NCI-H187 treated with DMSO at 0.1 percent for 48 hours (cell line): ENCODE measurements at regions not wholly inside any gene's neighbourhood (a gene's known extent, or its start where the extent isn't known, plus 50 kb on each side); places are given as distances from the start of the nearest gene placed in this dataset.

Experiments
- DNase-seq: peaks from one replicate; lab custom pipeline; 2025; lab: John Stamatoyannopoulos, UW

DNA sequence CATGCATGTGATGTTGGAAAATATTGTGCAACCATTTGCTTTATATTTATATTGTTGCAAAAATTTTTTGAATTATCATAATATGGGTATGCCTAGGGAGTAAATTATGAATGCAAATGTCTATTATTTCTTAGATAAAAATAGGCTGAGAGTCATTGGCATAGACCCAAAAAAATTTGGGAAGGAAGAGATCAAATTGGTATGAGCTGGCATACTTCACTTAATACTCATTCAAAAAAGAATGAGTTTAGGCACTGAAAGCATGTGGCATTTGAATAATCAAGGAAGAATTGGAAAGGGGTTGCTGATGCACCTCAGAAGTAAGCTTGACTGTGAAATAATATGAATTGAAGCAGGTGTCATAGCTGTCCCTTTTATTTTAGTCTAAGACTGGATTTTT lies 764.0 kb upstream of the DPPA4 start:
- DNase-seq, result no peak

DNA sequence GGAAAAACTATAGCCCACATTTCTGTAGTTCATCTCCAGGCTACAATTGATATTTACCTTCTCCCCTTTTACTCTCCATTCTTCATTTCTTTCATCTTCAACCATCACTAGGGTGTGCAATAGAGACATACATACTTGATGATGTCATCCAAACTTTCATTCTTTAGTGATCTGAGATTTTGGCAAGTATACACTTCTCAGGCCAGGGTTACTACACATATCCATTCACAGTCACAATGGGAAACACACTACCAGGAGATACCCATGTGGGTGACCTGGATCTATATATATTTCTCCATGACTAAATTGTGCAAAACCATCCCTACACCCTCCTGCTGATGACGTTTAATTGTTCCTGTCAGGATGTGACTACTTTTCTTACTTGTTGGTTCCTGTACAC lies 769.5 kb upstream of the DPPA4 start:
- DNase-seq, result no peak

DNA sequence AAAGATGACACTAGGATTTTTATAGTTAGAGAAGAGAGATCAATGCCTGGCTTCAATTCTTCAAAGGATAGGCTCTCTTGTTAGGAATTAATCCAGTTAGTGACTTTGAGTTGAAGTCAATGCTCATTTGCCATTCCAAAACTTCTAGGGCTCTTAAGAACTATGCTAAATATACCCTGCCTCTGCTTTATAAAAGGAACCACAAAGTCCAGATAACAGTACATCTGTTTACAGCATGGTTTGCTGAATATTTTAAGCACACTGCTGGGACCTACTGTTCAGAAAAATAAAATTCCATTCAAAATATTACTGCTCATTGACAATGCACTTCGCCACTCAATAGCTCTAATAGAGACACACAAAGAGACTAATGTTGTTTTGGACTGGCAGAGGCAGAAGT lies 786.6 kb upstream of the DPPA4 start:
- DNase-seq, result no peak

DNA sequence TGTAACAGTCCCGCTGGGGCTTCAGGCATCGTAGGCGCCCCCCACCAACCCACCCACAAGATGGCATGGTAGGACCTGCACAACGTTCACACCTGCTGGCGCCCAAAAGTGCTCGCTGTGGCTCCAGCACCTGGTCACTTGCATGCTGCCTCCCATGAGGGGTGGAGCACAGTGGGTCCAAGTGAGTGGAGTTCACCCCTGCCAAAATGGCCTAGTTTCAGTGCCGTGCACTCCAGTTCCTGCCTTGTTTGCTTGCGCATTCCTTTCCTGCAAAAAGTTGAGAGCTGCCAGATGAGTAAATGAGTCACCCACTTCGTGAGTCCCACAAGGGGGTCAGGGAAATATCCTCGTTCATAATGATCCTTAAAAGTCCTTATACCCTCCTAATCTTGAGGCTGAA lies 788.7 kb upstream of the DPPA4 start:
- DNase-seq, result no peak

DNA sequence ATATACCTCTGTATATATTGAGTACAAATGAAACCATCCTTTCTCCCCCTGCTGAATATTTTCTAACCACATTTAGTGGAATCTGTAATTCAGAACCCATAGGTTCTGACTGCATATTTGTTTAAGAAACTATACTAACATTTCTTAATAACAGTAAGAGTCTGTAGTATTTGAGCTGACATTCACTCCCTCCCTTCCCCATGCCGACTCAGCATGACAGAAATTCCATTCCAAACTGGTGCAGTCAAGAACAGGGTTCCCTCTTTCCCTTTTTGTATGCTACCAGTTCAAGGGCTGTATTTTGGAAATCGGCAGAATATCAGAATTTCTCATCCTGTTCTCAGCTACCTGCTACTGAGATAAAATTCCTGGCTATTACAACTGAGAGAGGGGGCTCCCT lies 796.6 kb upstream of the DPPA4 start:
- no peak for DNase-seq

DNA sequence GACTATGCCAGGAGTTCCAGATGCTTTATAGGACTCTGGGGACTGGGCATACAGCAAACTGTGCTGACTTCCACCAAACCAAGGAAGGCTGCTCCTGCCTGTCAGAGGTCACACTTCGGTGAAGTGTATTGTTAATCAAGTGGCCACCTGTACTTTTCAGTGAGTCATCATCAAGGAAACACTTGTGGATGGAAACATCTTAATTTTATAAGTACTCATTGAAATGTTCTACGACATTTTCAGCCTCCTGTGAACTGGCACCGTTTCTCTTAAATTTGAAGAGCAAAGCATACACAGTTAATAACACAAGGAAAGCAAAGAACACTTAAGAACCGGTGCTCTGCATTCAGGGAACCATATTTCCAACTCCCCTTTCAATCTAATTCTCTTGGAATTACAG lies 801.7 kb upstream of the DPPA4 start:
- DNase-seq, result peak; percentile 84

DNA sequence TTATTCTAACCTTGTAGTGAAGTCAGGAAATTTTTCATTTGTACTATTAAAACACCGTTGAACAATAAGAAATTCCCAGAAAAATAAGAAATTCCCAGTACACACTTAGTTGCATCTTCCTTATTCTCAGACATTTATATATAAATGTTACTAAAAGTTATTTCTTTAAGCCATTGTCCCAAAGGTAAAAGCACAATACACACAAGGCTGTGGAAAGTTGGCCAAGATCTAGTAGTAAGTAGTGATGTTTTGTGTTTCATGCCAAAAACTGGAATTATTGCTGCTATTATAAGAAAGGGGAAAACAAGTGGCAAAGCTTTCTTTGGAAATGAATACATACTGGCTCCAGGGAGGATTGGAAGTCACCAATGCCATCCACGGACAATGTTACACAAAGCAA lies 802.5 kb upstream of the DPPA4 start:
- no peak for DNase-seq

DNA sequence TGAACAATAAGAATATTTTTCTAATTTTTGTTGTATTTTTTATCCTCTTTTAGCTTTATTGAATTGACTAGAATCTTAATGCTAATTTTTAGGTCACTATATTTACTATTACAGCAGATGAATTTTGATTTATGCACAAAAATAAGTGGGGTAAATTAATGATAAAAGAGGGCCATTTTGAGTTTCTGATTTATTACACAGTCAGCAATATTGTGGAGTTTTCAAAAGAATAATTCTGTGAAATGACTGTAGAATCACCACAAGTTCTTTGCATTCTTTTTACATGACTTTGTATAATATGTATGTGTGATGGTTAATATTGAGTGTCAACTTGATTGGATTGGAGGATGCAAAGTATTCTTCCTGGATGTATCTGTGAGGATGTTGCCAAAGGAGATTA lies 812.4 kb upstream of the DPPA4 start:
- DNase-seq, result no peak

DNA sequence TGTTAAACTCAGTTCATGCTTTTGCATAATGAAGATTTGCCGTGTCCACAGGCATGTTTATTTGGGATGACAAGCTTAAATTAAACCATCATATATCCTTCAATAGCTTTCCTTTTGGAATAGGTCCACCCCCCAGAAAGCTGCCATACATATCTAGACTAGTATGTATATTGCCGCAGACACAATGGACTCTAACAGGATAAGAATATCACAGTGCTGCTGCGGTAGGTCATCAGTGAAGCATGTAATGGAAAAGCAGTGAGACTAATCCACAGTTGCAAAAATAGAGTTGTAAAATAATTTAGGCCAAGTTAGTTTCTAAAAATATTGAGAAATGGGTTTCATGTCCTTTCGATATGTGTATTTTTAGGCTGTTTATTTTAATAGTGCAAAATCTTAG lies 819.9 kb upstream of the DPPA4 start:
- no peak for DNase-seq

DNA sequence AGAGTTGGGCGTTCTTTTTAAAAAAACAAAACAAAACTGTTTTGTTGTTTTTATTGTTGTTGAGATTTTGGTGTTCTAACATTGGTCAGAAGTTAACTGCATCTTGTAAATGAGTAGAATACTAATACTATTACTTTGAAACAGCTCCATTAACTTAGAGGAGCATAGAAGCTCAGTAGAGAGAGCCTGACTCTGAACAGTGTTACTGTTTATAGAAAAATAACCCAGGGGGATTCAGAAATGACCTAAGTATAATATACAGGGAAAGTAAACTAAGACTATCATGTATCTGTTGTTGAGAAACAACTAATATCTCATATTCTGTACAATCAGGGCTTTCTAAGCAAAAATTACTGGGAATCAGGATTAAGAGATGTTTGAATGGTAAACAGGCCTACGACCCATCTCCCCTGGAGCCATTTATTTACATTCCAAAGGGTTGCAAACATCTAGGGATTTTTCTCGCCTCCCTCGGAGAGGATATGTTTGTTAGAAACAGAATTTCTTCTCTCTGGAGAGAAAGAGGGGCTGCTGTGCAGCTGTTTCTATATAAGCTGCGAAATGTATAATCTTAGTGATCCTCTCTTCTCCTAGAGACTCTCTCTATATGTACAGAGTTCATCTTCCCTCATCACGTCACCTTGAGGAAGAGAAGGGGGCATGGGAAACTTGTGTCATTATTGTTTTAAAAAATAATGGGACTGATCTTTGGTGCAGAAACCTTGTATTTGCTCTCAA lies 827.5 kb upstream of the DPPA4 start:
- no peak for DNase-seq

DNA sequence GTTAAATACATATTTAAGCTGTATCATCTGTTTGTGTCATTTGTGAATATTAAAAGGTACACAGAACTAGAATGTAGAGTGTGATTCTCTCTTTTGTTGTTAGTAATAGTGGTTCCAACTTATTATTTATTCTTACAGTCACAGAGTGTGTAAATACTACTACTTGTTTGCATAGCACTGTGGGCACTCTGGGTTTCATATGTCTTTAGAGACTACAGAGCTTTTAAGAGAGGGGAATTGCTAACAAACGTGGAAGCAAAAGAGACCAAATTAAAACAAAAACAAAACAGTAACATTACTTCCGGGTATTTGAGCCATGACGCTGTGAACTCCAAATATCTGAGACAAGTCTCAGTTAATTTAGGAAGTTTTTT lies 828.0 kb upstream of the DPPA4 start:
- no peak for DNase-seq

DNA sequence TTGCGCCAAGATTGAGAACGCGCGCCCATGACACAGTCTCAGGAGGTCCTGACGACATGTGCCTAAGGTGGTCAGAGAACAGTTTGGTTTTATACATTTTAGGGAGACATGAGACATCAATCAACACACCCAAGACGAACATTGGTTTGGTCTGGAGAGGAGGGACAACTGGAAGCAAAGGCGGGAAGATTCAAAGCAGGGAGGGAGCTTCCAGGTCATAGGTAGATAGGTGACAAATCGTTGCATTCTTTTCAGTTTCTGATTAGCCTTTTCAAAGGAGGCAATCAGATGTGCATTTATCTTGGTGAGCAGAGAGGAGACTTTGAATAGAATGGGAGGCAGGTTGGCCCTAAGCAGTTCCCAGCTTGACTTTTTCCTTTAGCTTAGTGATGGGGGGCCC lies 828.4 kb upstream of the DPPA4 start:
- no peak for DNase-seq

DNA sequence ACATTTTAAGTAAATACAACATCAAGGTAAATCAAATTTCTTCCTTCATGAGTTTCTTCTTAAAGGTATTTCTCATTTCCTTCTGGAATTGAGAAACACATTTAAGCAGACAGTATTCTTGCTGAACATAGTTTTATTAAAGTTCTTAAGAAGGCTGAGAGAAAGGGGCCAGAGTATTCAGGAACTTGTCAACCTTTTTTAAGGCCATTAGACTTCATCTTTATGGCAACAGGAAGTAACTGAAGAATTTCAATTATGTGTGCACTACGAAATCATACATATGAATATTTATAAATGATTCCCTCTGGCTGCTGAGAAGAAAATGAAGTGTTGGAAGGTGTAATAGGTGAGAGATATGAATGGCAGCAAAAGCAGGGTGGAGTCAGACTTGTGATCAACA lies 829.4 kb upstream of the DPPA4 start:
- no peak for DNase-seq

DNA sequence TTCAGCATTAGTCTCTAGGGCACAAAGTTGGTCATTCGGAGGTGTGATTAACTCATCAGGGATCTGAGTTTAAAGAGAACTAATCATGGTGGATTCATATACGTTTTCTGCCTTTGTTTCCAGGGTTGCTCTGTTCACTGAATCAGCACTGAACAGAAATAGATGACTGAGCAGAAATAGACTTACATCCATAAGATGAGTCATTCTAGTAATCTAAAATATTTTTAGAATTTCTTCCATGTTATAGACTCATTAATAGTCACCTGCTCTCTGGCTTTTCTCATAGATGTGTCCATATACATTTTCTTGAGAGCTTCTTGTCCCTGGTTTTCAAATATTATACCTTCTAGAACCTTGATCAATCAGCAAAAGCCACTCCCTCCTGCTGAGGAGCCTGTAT lies 837.6 kb upstream of the DPPA4 start:
- no peak for DNase-seq

DNA sequence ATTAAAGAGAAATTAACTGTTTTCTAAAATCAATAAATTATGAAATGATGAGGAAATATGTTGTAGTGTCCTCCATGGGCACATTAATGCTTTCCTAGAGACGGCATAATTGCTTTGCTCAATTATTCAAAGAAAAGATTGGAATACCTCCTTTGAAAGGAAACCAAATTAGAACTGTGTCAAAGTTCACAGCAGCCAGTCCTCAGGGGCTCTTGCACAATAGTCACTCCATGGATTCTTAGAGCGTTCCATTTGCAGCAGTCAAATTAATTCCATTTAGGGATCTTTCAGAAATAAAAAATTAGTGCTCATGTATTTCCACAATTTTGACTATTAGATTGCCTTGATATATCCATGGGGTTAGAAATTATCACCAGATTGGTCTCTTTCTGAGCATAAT lies 841.6 kb upstream of the DPPA4 start:
- DNase-seq, result no peak

DNA sequence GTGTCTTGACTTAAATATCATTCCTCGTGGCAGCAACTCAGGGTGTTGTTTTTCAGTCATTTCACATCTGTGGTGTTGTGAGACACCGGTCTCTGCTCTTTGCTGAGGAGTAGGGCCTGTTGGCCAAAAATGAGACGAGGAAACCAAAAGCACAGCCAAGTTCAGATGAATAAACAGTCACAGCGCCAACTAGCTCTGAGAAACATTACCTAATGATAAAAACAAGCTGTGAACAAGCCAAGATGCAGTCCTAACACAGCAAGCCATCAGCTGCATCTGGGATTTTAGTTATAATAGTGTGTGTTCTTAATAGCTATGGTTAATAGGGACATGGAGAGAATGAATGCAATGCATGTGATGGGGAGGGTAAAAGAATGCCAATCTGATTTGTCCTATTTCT lies 843.4 kb upstream of the DPPA4 start:
- DNase-seq, result no peak

DNA sequence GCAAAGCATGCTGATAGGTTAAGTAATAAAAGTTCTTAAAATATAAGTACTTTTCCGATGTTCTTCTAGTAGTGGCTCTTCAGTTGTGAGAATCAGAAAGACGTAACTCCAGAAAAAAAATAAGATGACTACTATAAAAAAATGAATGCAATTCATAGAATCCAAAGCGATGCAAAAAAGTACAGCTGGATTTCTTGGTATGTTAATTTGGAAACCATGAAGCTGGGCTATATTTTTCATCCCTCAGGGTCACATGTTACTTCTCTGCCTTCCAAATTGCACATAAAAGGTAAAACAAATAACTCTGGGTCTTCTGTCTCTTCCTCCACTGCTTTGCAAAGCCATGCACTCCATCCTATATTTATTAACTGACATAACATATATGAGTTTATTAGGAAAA lies 843.9 kb upstream of the DPPA4 start:
- DNase-seq, result no peak

DNA sequence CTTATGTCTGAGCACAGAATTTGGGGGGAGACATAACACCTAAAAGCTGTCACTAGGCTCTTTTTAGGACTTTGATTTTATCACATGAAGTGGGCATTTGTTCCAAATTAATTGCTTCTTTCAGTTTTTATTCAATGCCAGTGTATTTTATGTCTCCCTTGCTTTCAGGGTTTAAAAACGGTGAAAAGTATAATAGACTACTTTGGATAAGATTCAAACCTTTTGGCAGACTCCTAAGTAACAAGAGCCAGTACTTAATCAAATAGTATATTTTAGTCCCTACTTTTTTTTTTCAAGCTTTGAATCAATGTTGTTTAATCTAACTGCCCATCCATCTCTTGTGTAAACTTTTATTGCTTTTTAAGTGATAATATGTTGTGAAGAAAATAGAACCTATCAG lies 847.2 kb upstream of the DPPA4 start:
- no peak for DNase-seq

DNA sequence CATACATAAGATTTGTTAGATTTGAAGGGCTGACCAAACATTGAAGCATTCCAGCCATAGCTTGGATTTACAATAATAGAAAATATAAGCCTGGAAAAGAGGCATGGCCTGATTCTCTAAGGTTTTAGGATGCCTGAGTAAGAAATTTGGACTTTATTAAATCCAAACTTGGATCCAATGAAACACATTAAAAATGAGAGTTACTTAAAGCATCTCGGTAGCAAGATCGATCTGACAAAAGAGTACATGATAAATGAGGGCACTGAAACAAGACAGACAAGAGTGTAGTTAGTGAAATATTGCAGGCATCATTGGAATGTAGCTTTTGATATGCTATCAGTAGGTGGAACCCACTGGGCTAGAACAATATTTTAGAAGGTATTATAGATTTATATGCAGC lies 855.7 kb upstream of the DPPA4 start:
- DNase-seq, result no peak

DNA sequence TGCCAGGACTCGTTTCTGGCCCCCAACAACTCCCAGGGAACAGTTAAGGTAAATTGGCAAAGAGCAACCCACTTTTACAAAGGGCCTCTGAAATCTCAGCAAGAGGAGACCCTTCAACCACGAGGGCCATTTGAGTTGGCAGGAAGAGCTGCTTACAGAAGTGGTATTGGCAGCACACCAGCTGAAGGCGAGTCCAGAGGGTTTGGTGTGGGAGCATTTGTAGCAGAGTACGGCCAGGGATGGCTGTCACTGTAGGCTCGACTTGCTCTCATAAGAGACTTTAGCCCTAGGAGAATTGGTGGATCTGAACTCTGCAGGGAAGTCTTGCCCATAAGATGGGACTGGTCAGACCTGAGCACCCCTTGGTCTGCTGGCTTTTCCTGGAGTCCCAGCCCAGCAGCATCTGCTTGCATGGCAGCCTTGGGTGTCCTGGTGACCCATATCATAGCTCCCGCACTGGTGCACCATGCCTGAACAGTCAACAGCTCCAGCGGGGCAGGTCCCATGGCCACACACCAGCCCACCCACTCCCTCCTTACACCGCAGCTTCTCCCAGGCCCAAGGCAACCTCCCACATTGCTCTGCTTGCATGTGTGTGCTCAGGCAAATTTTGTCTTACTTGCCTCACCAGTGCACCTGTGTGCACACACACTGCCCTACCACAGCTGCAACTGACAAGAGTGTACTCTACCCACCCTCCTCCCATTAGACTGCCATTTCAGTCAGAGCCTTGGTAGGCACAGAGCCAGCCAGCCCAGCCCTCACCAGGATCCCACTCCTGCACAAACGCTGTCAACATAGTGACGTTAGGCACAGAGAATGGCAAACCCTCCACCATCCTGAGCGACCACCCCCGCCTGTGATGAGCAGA lies 861.6 kb upstream of the DPPA4 start:
- no peak for DNase-seq

DNA sequence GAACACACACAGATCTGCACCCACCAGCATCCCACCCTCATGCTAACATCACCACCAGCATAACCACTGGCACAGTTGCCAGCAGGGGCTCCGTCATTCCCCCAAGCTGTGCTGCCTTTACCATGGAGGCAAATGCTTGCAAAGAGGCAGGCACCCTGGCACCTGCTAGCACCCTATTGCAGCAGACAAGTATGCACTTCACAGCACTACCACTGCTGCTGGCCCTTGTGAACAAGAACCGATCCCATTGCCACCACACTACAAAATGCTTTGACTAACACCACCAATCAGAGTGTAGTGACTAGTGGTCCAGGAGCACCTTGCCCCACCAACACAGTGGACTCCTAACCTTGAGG lies 862.2 kb upstream of the DPPA4 start:
- no peak for DNase-seq

DNA sequence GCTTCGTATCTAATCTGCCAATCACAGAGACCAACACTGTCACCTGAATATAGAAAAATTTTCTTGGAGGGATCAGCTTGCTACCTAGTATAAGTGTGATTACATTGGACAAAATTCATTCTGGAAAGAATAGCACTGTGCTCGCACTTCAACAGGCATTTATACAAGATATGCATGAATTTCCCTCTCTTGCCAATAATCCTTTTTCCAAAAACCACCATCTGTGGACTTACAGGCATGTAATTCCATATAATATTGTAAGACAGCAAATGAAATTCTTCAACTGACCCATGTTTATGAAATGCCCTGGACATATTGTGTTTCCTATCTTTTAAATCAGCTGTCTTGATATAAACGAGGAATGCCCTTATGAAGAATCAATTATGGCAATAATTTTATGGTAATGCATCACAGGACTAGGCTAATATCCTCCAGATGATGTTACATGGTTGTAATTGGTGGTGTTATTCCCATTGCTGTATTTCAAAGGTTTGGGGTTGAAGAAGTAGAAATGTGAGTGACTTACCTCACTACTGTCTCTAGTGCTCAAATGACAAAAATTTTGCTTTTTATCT lies 861.4 kb upstream of the NECTIN3 start:
- no peak for DNase-seq

DNA sequence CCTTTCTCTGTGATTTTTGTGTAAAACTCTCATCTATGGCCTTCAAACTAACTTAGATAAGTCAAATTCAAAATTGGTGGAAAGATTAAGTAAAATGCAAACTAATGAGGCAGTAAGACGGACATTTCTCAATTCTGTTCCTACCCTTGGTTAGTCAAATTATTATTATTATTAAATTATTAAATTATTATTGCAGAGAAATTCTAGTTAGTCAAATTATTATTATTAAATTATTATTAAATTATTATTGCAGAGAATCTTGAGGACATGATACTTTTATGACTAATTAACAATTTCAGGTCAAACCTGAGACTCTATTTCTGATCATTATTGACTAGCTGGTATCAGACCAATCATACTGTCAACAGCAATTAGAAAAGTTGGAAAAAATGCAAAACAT lies 845.0 kb upstream of the NECTIN3 start:
- no peak for DNase-seq

DNA sequence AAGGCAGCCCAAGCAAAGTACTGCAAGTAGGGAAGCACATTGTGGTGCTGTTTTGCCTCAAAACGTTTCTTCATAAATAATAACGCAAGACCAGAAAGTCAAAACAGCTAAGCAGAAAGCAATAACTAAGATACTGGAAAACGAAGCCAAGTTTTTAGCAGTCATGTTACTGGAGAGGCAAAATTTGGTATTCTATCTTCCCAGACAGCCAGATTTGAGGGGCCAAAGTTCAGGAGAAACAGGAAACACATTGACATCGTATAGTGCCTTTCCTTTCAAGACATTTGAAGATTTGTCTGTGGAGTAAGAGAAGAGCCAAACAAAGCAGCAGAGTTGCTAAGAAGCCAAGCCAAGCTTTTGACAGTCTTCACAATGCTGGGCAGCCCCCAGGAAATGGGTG lies 843.6 kb upstream of the NECTIN3 start:
- no peak for DNase-seq
